HCT116 (cell line): ENCODE measurements at regions not wholly inside any gene's neighbourhood (a gene's known extent, or its start where the extent isn't known, plus 50 kb on each side); places are given as distances from the start of the nearest gene placed in this dataset.

Source experiments
- EGR1 ChIP-seq: IDR thresholded peaks from 2 replicates; pipeline ENCODE4 v1.6.1; 2012; ENCODE audit warnings: low read depth
- EZH2 ChIP-seq: fragments of 200-600 bp; sonication (generic); IDR thresholded peaks from 2 replicates; pipeline ENCODE4 v1.6.1; 2017; ENCODE audit warnings: antibody characterized with exemption, mixed run types
- EZH2phosphoT487 ChIP-seq: fragments of 200-600 bp; IDR thresholded peaks from 2 replicates; pipeline ENCODE4 v1.6.1; 2018; ENCODE audit warnings: antibody characterized with exemption, borderline replicate concordance
- POLR2AphosphoS5 ChIP-seq: IDR thresholded peaks from 2 replicates; pipeline ENCODE4 v1.6.1; 2011; ENCODE audit warnings: mild to moderate bottlenecking, low read depth, low read length, moderate library complexity
- SP1 ChIP-seq: IDR thresholded peaks from 2 replicates; pipeline ENCODE4 v1.6.1; 2012; ENCODE audit warnings: low read depth
- TCF7L2 ChIP-seq: IDR thresholded peaks from 2 replicates; pipeline ENCODE4 v1.7.0; 2011; ENCODE audit warnings: borderline replicate concordance, inconsistent platforms; ENCODE audit not compliant: insufficient read depth, insufficient read length; ENCODE audit errors: extremely low read depth
- TF ChIP-seq, protein P1 (sequence below), 3 experiments: fragments of 200-600 bp in 1 of 3; sonication (generic) in 1 of 3; IDR thresholded peaks in 2 of 3; conservative IDR thresholded peaks in 1 of 3; 2 replicates each; pipeline ENCODE4 v1.5.1; 2012 to 2017; ENCODE audit warnings: low read depth in 2 of 3, low read length in 2 of 3, antibody characterized with exemption in 1 of 3, borderline replicate concordance in 1 of 3, control low read depth in 1 of 3, mild to moderate bottlenecking in 1 of 3, mixed read lengths in 1 of 3, mixed run types in 1 of 3, moderate library complexity in 1 of 3; ENCODE audit not compliant: insufficient read depth in 1 of 3

DNA sequence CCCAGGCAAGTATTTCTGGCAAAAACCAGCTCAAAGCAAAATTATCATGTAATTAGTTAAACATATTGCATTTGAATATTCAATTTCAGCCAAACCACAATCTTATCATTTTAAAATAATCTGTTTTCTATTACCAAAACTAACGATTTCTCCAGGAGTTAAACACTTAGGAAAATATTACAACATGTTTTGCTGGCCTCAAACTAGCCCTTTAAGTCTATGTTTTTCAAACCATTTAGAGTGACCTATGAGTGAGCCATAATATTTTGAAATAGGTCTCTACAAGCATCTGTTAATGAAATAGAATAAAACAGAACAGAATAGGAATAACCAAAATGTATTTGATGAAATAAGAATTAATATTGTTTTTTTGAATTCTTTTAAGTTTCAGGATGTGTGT lies 370.9 kb downstream of the COL12A1 start:
- TF ChIP-seq, protein P1, sequence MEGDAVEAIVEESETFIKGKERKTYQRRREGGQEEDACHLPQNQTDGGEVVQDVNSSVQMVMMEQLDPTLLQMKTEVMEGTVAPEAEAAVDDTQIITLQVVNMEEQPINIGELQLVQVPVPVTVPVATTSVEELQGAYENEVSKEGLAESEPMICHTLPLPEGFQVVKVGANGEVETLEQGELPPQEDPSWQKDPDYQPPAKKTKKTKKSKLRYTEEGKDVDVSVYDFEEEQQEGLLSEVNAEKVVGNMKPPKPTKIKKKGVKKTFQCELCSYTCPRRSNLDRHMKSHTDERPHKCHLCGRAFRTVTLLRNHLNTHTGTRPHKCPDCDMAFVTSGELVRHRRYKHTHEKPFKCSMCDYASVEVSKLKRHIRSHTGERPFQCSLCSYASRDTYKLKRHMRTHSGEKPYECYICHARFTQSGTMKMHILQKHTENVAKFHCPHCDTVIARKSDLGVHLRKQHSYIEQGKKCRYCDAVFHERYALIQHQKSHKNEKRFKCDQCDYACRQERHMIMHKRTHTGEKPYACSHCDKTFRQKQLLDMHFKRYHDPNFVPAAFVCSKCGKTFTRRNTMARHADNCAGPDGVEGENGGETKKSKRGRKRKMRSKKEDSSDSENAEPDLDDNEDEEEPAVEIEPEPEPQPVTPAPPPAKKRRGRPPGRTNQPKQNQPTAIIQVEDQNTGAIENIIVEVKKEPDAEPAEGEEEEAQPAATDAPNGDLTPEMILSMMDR (IDR thresholded peaks at IDR 0.05 in 2 of 3, conservative IDR thresholded peaks at IDR 0.05 in 1 of 3; ENCODE audit: borderline replicate concordance in 1 of 3, insufficient read depth in 1 of 3, low read depth in 2 of 3, low read length in 2 of 3): no peak
- TF ChIP-seq POLR2AphosphoS5 (no peak), EZH2 (no peak), SP1 (no peak), EGR1 (no peak), TCF7L2 (no peak), EZH2phosphoT487 (no peak)
